SK-N-SH (cell line): ENCODE measurements at regions not wholly inside any gene's neighbourhood (a gene's known extent, or its start where the extent isn't known, plus 50 kb on each side); places are given as distances from the start of the nearest gene placed in this dataset.

ENCODE experiments used
- CTCF ChIP-seq: fragments of 200-600 bp; sonication (generic); IDR thresholded peaks from 2 replicates; pipeline ENCODE4 v1.6.1; 2017; ENCODE audit warnings: antibody characterized with exemption, mild to moderate bottlenecking, moderate library complexity
- EP300 ChIP-seq, 2 experiments: IDR thresholded peaks; 2 replicates each; pipeline versions ENCODE4 v1.4.0 to v1.6.1; 2012; ENCODE audit warnings: borderline replicate concordance in 1 of 2, low read depth in 1 of 2, low read length in 1 of 2
- EZH2phosphoT487 ChIP-seq: fragments of 200-600 bp; sonication (generic); IDR thresholded peaks from 2 replicates; pipeline ENCODE4 v1.6.1; 2017; ENCODE audit warnings: low read depth, mixed run types, mild to moderate bottlenecking, antibody characterized with exemption, moderate library complexity, borderline replicate concordance
- RFX5 ChIP-seq: IDR thresholded peaks from 2 replicates; pipeline ENCODE4 v1.6.1; 2012; ENCODE audit warnings: mild to moderate bottlenecking, improper control_type of control experiment, low read length
- RXRA ChIP-seq: IDR thresholded peaks from 2 replicates; pipeline ENCODE4 v1.4.0; 2012; ENCODE audit warnings: low read depth, mild to moderate bottlenecking, borderline replicate concordance
- USF2 ChIP-seq: fragments of 150-350 bp; IDR thresholded peaks from 2 replicates; pipeline ENCODE4 v1.6.1; 2017; ENCODE audit warnings: antibody characterized with exemption, low read length, low read depth, borderline replicate concordance
- TF ChIP-seq, protein P1 (sequence below): IDR thresholded peaks from 2 replicates; pipeline ENCODE4 v1.6.1; 2012; ENCODE audit warnings: mild to moderate bottlenecking, low read depth, low read length, moderate library complexity

- TF ChIP-seq CTCF (no peak), EP300 (IDR thresholded peaks at IDR 0.05; ENCODE audit: borderline replicate concordance in 1 of 2, low read depth in 1 of 2, low read length in 1 of 2) (no peak), EZH2phosphoT487 (no peak), USF2 (no peak), RFX5 (no peak), RXRA (no peak)
- TF ChIP-seq, protein P1, sequence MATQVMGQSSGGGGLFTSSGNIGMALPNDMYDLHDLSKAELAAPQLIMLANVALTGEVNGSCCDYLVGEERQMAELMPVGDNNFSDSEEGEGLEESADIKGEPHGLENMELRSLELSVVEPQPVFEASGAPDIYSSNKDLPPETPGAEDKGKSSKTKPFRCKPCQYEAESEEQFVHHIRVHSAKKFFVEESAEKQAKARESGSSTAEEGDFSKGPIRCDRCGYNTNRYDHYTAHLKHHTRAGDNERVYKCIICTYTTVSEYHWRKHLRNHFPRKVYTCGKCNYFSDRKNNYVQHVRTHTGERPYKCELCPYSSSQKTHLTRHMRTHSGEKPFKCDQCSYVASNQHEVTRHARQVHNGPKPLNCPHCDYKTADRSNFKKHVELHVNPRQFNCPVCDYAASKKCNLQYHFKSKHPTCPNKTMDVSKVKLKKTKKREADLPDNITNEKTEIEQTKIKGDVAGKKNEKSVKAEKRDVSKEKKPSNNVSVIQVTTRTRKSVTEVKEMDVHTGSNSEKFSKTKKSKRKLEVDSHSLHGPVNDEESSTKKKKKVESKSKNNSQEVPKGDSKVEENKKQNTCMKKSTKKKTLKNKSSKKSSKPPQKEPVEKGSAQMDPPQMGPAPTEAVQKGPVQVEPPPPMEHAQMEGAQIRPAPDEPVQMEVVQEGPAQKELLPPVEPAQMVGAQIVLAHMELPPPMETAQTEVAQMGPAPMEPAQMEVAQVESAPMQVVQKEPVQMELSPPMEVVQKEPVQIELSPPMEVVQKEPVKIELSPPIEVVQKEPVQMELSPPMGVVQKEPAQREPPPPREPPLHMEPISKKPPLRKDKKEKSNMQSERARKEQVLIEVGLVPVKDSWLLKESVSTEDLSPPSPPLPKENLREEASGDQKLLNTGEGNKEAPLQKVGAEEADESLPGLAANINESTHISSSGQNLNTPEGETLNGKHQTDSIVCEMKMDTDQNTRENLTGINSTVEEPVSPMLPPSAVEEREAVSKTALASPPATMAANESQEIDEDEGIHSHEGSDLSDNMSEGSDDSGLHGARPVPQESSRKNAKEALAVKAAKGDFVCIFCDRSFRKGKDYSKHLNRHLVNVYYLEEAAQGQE, result no peak
Measured at GRCh38 chr4:147398556-147398955, 82.3 kb upstream of the EDNRA start.
